ENCODE measurements at regions not wholly inside any gene's neighbourhood (a gene's known extent, or its start where the extent isn't known, plus 50 kb on each side); places are given as distances from the start of the nearest gene placed in this dataset.

DNA sequence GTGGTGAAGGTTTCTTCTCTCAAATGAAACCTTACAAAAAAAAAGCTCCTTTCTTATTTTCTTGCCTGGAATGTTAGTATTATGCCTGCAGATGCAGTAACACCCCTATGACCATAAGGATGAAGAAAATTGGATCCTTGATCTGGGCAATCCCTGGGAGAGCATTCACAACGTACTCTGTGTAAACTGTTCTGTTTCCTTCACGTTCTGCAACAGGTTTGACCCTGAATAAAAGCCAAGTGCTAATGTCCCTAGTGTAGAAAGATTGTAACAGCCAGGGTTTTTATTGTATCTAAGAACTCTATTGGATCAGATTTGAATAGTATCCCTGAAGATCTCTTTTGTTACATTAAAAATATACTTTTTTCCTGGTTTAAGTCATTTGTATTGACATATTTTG is 1639.6 kb upstream of the ACO1 start:
- TF ChIP-seq, protein P1, sequence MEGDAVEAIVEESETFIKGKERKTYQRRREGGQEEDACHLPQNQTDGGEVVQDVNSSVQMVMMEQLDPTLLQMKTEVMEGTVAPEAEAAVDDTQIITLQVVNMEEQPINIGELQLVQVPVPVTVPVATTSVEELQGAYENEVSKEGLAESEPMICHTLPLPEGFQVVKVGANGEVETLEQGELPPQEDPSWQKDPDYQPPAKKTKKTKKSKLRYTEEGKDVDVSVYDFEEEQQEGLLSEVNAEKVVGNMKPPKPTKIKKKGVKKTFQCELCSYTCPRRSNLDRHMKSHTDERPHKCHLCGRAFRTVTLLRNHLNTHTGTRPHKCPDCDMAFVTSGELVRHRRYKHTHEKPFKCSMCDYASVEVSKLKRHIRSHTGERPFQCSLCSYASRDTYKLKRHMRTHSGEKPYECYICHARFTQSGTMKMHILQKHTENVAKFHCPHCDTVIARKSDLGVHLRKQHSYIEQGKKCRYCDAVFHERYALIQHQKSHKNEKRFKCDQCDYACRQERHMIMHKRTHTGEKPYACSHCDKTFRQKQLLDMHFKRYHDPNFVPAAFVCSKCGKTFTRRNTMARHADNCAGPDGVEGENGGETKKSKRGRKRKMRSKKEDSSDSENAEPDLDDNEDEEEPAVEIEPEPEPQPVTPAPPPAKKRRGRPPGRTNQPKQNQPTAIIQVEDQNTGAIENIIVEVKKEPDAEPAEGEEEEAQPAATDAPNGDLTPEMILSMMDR (IDR thresholded peaks at IDR 0.05), result no peak
- TF ChIP-seq EZH2phosphoT487 (IDR thresholded peaks at IDR 0.05) (no peak), EZH2 (IDR thresholded peaks at IDR 0.05) (no peak)

Data from neural progenitor cell (in vitro differentiated cells).